ENCODE measurements at regions not wholly inside any gene's neighbourhood (a gene's known extent, or its start where the extent isn't known, plus 50 kb on each side); places are given as distances from the start of the nearest gene placed in this dataset.

DNA sequence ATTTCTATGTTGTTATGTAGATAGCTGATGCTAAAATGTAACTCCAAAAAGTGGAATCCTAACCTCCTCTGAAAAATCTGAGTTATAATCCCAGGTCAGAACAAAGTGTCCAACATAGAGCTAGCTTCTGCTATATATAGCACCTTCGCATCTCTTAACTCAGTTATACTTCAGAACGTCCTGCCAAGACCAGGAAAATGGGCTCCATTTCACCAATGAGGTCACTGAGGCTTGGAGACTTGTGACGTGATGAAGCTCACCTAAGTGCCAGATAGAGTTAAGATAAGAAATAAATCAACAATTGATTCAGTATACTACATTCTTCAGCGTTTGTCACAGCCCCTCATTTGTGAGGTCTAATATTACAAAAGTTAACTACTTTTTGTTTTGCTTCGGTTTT lies 88.8 kb downstream of the KCTD12 start:
- Histone ChIP-seq H3K27me3 (no peaks in the 10 kb centered on the region), H3K4me3 (no peak overlapping the region), H4K20me1 (no peaks in the 10 kb centered on the region), H3K4me2 (no peak overlapping the region), H3K36me3 (no peaks in the 10 kb centered on the region), H3K9ac (no peak overlapping the region), H3K4me1 (no peaks in the 10 kb centered on the region), H3K9me3 (no peaks in the 10 kb centered on the region), H3K27ac (no peak overlapping the region)
- no peak for TF ChIP-seq Cebpa-rat (IDR thresholded peaks at IDR 0.05)

DNA sequence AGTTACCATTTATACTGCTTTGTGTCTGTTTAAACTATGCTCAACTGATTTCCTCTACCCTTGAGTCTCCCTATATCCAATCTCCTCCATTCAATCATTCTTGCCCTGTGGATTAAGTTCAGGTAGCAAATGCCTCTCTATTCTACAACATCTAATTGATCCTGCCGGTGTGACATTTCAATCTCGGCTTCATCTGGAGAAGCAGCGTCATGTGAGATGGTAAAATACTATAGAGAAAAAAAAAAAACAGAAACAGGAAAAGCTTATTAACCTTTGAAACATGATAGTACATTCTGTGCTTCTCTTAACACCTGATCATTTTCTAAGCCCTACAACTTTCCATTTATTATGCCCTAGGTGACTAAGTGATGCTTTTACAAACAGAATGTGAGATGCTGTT lies 89.4 kb downstream of the KCTD12 start:
- no peak overlapping the region for H3K9ac ChIP-seq
- no peak overlapping the region for H3K4me3 ChIP-seq
- H3K36me3 ChIP-seq, result no peaks in the 10 kb centered on the region
- TF ChIP-seq Cebpa-rat (IDR thresholded peaks at IDR 0.05), result no peak
- H3K4me1 ChIP-seq, result no peaks in the 10 kb centered on the region
- H3K4me2 ChIP-seq, result no peak overlapping the region
- H4K20me1 ChIP-seq, result no peaks in the 10 kb centered on the region
- no peak overlapping the region for H3K27ac ChIP-seq
- H3K9me3 ChIP-seq, result no peaks in the 10 kb centered on the region
- H3K27me3 ChIP-seq, result no peaks in the 10 kb centered on the region

DNA sequence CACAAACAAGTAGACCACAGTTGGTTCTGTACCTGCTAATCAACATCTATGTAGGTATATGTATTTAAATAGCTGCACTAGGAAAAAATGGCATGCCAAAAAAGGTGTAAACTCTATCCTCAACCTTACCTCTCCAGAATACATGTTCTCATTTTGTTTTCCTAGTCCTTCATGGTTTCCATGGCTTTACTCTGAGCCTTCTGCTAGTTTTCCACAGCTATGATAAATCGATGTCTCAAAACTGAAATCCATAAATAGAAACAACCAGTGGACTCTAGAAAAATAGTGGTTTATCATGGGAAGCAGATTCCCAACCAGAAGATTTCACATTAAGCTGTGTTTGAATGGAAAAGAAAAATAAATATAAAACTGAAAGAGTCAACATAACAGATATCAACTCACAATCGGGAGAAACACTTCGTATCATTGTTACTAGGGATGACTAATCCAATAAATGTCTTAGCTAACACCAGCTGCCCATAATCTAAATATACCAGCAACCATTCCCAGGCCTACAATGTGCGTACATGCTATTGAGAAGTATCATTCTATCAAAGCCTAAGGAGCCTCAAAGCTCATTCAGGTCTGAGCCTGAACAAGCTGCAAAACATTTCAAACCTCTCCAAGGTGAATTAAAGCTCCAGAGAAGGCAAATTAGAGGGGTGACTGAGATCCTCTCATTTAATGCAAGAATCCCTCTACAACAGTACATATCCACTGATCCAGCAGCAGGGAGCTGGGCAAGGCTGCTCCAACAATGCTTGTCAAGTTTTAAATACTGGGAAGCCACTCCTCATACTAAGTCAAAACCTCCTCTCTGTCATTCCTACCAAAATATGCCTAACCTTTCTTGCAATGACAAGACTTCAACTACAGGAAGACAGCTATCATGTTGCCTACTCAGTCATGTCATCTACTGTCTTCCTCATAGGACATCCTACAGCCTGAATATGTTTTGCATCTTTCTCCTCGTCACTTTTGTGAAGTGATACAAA lies 90.2 kb downstream of the KCTD12 start:
- H3K27ac ChIP-seq, result no peak overlapping the region
- H3K27me3 ChIP-seq, result no peaks in the 10 kb centered on the region
- no peaks in the 10 kb centered on the region for H3K9me3 ChIP-seq
- no peaks in the 10 kb centered on the region for H3K4me1 ChIP-seq
- H4K20me1 ChIP-seq, result no peaks in the 10 kb centered on the region
- no peak overlapping the region for H3K4me2 ChIP-seq
- no peak overlapping the region for H3K9ac ChIP-seq
- no peak overlapping the region for H3K4me3 ChIP-seq
- TF ChIP-seq Cebpa-rat (IDR thresholded peaks at IDR 0.05), result no peak
- no peaks in the 10 kb centered on the region for H3K36me3 ChIP-seq

DNA sequence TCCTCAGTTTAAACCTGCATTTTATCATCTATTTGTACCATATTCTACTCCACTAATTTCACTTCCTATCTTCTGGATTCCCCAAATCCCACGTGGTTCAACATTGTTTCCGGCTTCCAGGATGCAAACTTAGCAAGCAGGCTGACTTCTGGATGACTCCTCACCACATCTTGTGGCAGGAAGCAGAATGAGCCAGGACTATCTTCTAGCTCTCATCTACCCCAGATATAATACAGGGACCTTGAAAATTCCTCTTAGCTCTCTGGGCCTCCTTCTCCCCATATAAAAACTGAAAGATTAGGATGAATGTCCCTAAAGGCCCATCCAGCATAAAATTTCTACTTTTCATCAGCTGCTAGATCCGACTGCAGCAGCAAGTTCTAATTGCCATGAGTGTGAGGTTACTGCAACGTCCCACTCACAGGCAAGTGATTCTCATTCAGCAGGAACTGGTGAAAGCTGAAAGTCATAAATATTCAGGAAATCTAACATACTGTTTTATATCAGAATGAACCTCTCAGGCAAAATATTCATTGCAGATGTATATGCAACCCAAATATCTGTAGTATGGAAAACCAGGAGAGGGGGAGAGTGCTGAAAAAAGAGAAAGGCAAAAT lies 93.4 kb downstream of the KCTD12 start:
- Histone ChIP-seq H3K9me3 (no peaks in the 10 kb centered on the region), H3K36me3 (no peaks in the 10 kb centered on the region), H3K4me2 (no peak overlapping the region), H3K4me3 (no peak overlapping the region), H4K20me1 (no peaks in the 10 kb centered on the region), H3K9ac (no peak overlapping the region), H3K27ac (no peak overlapping the region), H3K27me3 (no peaks in the 10 kb centered on the region), H3K4me1 (no peaks in the 10 kb centered on the region)
- no peak for TF ChIP-seq Cebpa-rat (IDR thresholded peaks at IDR 0.05)

DNA sequence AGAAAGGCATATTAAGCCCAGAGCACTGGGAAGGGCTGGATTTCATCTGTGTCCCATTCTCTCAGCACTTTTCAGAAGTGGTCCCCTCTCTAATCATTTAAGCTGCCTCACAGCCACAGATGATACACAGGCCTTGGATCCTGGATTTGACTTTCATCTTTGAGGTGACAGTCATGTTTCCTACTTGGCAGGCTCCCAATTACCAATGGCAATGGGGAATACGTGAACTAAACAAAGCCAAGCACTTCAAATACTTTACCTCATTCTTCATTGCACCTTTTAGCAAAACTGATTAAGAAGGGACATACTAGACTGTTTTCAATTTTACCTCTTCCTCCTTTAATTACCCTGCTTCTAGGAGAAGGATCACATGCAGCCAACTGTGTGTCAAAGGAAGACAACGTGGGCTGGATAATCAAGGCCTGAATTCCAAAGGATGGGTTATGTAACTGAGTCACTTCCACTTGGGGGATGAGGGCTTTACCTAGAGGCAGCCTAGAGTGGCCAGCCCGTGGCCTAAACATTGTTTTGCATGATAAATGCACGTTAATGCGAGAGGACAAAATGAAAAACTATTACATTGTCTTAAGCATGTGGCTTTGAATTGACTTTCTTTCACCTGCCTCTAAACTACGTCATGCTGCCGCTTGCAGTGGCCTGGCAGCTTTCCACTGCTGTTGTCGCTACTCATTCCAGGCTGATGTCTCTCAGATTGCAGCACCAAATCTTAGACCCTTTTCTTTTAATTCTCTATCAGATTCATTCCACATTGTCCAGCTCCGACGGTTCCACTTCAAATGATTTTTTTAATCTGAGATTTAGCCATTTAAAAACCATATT lies 95.0 kb downstream of the KCTD12 start:
- no peak overlapping the region for H3K27ac ChIP-seq
- no peaks in the 10 kb centered on the region for H4K20me1 ChIP-seq
- TF ChIP-seq Cebpa-rat (IDR thresholded peaks at IDR 0.05), result no peak

DNA sequence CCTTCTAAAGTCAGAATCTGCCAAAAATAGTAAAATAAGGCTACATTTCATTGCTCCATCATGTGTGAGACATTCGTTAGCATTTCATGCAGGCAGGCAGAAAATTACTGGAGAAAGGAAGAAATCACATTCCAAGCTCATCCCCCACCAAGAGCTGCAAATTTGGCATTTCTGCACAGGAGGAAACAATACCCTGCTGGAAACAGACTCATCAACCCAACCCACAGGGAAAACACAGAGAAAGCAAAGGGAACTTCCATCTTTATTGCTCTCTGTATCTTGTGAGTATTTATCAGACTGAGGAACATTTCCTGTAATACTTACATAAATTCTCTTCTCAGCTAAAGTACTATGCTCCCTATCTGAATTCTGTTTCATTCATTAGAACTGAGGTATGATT lies 95.7 kb downstream of the KCTD12 start:
- no peak for TF ChIP-seq Cebpa-rat (IDR thresholded peaks at IDR 0.05)
- Histone ChIP-seq H3K4me1 (no peaks in the 10 kb centered on the region), H3K9ac (no peak overlapping the region), H3K27me3 (no peaks in the 10 kb centered on the region), H3K4me3 (no peak overlapping the region), H3K36me3 (no peaks in the 10 kb centered on the region), H3K4me2 (no peak overlapping the region), H4K20me1 (no peaks in the 10 kb centered on the region), H3K9me3 (no peaks in the 10 kb centered on the region), H3K27ac (no peak overlapping the region)

More for the DNA sequence above, 95.0 kb downstream of the KCTD12 start:
- Histone ChIP-seq H3K27me3 (no peaks in the 10 kb centered on the region), H3K9ac (no peak overlapping the region), H3K9me3 (no peaks in the 10 kb centered on the region), H3K36me3 (no peaks in the 10 kb centered on the region), H3K4me3 (no peak overlapping the region), H3K4me2 (no peak overlapping the region), H3K4me1 (no peaks in the 10 kb centered on the region)

DNA sequence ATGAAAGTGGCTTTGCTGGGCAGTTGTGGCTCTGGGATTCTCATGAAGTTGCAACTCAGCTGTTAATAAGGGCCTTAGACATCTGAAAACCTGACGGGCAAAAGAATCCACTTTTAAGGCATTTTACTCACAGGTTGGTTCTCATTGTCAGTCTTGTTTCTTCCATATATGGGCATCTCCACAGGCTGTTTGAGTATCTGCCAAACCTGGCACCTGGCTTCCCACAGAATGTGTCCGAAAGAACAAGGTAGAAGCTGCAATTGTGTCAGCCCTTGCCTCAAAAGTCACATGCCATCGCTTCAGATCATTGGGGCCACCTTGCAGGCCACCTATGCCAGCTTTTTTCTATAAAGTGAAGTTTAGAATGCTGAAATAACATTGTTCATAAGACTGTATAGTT lies 102.4 kb downstream of the KCTD12 start:
- Histone ChIP-seq H4K20me1 (no peaks in the 10 kb centered on the region), H3K9me3 (no peaks in the 10 kb centered on the region), H3K36me3 (no peaks in the 10 kb centered on the region), H3K4me1 (no peaks in the 10 kb centered on the region), H3K4me2 (no peak overlapping the region), H3K4me3 (no peak overlapping the region), H3K27ac (no peak overlapping the region), H3K9ac (no peak overlapping the region), H3K27me3 (no peaks in the 10 kb centered on the region)
- no peak for TF ChIP-seq Cebpa-rat (IDR thresholded peaks at IDR 0.05)

DNA sequence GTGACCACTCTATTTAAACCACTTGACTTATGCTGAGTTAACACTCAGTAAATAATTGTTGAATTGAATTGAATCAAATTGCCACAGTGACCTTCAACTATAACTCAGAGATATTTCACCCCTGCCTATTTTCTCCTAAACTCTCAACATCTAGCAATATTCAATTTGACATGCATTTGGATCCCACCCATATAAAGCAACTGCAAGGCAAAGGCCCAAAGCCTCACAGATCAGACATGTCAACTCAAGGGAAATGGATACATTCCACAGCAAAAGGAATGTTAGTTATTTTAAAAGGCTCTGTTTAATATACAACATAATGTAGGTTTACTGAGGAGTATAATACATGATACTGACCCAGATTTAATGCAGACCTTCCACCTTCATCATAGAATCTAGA lies 107.4 kb downstream of the KCTD12 start:
- H3K9me3 ChIP-seq, result no peaks in the 10 kb centered on the region
- H3K4me1 ChIP-seq, result no peaks in the 10 kb centered on the region
- H3K27ac ChIP-seq, result no peak overlapping the region
- no peaks in the 10 kb centered on the region for H4K20me1 ChIP-seq
- no peak for TF ChIP-seq Cebpa-rat (IDR thresholded peaks at IDR 0.05)
- H3K4me3 ChIP-seq, result no peak overlapping the region
- H3K27me3 ChIP-seq, result no peaks in the 10 kb centered on the region; the same call in 1 of the 2 replicates
- H3K9ac ChIP-seq, result no peak overlapping the region
- H3K4me2 ChIP-seq, result no peak overlapping the region
- no peaks in the 10 kb centered on the region for H3K36me3 ChIP-seq

DNA sequence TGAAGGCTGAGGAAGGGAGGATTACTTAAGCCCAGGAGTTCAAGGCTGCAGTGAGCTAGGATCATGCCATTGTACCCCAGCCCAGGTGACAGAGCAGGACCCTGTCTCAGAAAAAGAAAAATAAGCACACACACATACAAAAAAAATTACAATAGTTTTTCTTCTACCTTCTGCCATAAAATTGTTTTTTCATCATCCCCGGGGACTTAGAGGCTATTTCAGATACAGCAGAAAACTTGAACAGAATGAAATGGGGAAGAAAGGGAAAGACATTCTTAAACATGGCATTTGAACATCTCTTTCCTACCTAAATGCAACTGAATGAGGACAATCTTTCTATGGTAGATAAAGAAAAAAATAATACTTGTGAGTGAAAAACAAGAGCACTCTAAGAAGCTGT lies 109.1 kb downstream of the KCTD12 start:
- Histone ChIP-seq H3K4me3 (no peak overlapping the region), H3K27ac (no peak overlapping the region), H3K4me1 (no peaks in the 10 kb centered on the region), H3K9ac (no peak overlapping the region), H4K20me1 (no peaks in the 10 kb centered on the region), H3K9me3 (no peaks in the 10 kb centered on the region), H3K36me3 (no peaks in the 10 kb centered on the region), H3K27me3 (no peaks in the 10 kb centered on the region; the same call in 1 of the 2 replicates), H3K4me2 (no peak overlapping the region)
- no peak for TF ChIP-seq Cebpa-rat (IDR thresholded peaks at IDR 0.05)

Measured in BLaER1 (cell line).